HepG2 (cell line): ENCODE measurements at regions not wholly inside any gene's neighbourhood (a gene's known extent, or its start where the extent isn't known, plus 50 kb on each side); places are given as distances from the start of the nearest gene placed in this dataset.

Experiments used
- CREM ChIP-seq, 2 experiments: sonication (generic) in 1 of 2; formaldehyde crosslinking in 1 of 2; IDR thresholded peaks; 2 replicates each; pipeline versions ENCODE4 v1.4.0 to v1.6.1; 2016 to 2020; ENCODE audit warnings: antibody characterized with exemption in 1 of 2, mild to moderate bottlenecking in 1 of 2, missing genetic modification reagents in 1 of 2
- ETV6 ChIP-seq: sonication (generic); formaldehyde crosslinking; conservative IDR thresholded peaks from 2 replicates; pipeline ENCODE4 v1.4.0; 2020; ENCODE audit warnings: missing genetic modification reagents
- FOXA1 ChIP-seq, 2 experiments: fragments of 450-650 bp in 1 of 2; sonication (generic) in 1 of 2; formaldehyde crosslinking in 1 of 2; IDR thresholded peaks; 2 replicates each; pipeline versions ENCODE4 v1.4.0 to v1.6.1; 2016 to 2020; ENCODE audit warnings: missing genetic modification reagents in 1 of 2
- GATAD1 ChIP-seq: IDR thresholded peaks from 2 replicates; pipeline ENCODE4 v1.6.1; 2016; ENCODE audit warnings: missing genetic modification reagents, missing compliant biosample characterization
- HMG20B ChIP-seq: conservative IDR thresholded peaks from 2 replicates; pipeline ENCODE4 v1.6.1; 2016; ENCODE audit warnings: missing genetic modification reagents, missing compliant biosample characterization
- HNF4A ChIP-seq: sonication (generic); formaldehyde crosslinking; IDR thresholded peaks from 2 replicates; pipeline ENCODE4 v1.4.0; 2020; ENCODE audit warnings: missing genetic modification reagents
- HNRNPH1 ChIP-seq: fragments of 200-400 bp; formaldehyde crosslinking; optimal IDR thresholded peaks from 2 replicates; pipeline ENCODE3; 2017; ENCODE audit warnings: mild to moderate bottlenecking, low read depth, low read length
- MED1 ChIP-seq: sonication (generic); formaldehyde crosslinking; IDR thresholded peaks from 2 replicates; pipeline ENCODE4 v1.4.0; 2020; ENCODE audit warnings: missing genetic modification reagents
- MTA3 ChIP-seq: sonication (generic); formaldehyde crosslinking; IDR thresholded peaks from 2 replicates; pipeline ENCODE4 v1.4.0; 2020; ENCODE audit warnings: missing genetic modification reagents
- NFIC ChIP-seq: IDR thresholded peaks from 2 replicates; pipeline ENCODE4 v1.6.1; 2012; ENCODE audit warnings: mild to moderate bottlenecking, low read length, inconsistent platforms
- PHF5A ChIP-seq: IDR thresholded peaks from one replicate; pipeline ENCODE4 v1.6.1; 2018; ENCODE audit warnings: low read depth, missing genetic modification reagents; ENCODE audit not compliant: unreplicated experiment
- POGZ ChIP-seq: sonication (generic); formaldehyde crosslinking; IDR thresholded peaks from 2 replicates; pipeline ENCODE4 v1.4.0; 2020; ENCODE audit warnings: mild to moderate bottlenecking, missing genetic modification reagents
- PPARG ChIP-seq: conservative IDR thresholded peaks from 2 replicates; pipeline ENCODE4 v1.6.1; 2016; ENCODE audit warnings: missing biosample characterization, missing genetic modification reagents
- RFX1 ChIP-seq: fragments of 450-650 bp; IDR thresholded peaks from 2 replicates; pipeline ENCODE4 v1.6.1; 2017
- RXRB ChIP-seq: IDR thresholded peaks from 2 replicates; pipeline ENCODE4 v1.6.1; 2016; ENCODE audit warnings: borderline replicate concordance, missing genetic modification reagents, missing compliant biosample characterization
- SMARCC2 ChIP-seq: fragments of 450-650 bp; IDR thresholded peaks from 2 replicates; pipeline ENCODE4 v1.6.1; 2017; ENCODE audit warnings: antibody characterized with exemption, mild to moderate bottlenecking
- ZSCAN31 ChIP-seq: sonication (generic); formaldehyde crosslinking; IDR thresholded peaks from 2 replicates; pipeline ENCODE4 v1.5.0; 2020; ENCODE audit warnings: low read depth, mild to moderate bottlenecking, missing genetic modification reagents
- TF ChIP-seq, protein P1 (sequence below): sonication (generic); formaldehyde crosslinking; IDR thresholded peaks from 2 replicates; pipeline ENCODE4 v1.5.1; 2020; ENCODE audit warnings: missing genetic modification reagents, mild to moderate bottlenecking, borderline replicate concordance
- TF ChIP-seq, protein P2 (sequence below): IDR thresholded peaks from 2 replicates; pipeline ENCODE4 v1.6.1; 2016; ENCODE audit warnings: missing biosample characterization, missing genetic modification reagents, low read depth
- TF ChIP-seq, protein P3 (sequence below): IDR thresholded peaks from 2 replicates; pipeline ENCODE4 v1.6.1; 2016; ENCODE audit warnings: low read depth
- TF ChIP-seq, protein P4 (sequence below), 2 experiments: sonication (generic) in 1 of 2; formaldehyde crosslinking in 1 of 2; IDR thresholded peaks; 2 replicates each; pipeline versions ENCODE4 v1.5.1 to v1.6.1; 2011 to 2020; ENCODE audit warnings: borderline replicate concordance in 1 of 2, low read depth in 1 of 2, low read length in 1 of 2, mild to moderate bottlenecking in 1 of 2, missing genetic modification reagents in 1 of 2, moderate library complexity in 1 of 2

DNA sequence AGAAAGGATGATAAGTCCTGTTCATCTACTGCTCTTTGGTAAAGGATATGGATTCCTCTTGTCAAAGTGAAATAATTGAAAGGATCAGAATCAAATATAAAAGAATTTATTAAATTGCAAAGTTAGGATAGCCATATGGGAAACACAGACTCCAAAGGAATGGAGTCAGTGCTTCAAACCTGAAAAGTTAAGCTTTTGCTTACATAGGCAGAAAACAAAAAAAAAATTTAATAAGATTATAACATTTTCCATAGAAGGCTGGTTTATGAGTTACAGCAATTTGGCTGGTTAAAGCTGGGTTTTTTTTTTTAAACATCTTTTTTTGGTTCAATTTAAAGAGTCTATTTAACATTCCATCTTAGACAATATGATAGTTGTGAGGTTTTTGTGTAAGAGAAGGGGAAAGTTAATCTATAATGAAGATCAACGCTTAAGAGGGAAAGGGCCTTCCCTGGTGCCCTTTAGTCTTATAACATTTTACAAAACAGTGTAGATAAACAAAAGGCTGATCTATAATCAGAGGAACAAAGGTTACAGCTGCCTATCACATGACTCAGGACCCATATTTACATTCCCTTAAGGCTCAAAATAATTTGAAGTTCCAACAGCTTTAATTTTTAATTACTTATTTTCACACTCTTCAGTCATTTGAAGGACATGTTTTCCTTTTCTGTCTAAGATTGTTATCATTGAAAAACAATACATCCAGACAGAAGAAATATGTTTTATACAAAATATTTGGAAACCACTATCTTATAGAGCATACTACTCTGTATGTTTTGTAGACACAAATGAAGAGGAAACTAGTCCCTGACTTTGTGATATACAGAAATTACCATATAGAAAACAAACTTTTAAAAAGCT lies 234.3 kb upstream of the MBL2 start (continued):
- TF ChIP-seq FOXA1 (IDR thresholded peaks at IDR 0.05) (peak; percentile 45; the same call in 1 of the 2 replicates), FOXA1 (CRISPR knock-in tag; IDR thresholded peaks at IDR 0.05) (peak; percentile 84), ZSCAN31 (CRISPR knock-in tag) (no peak), CREM (IDR thresholded peaks at IDR 0.05) (peak; percentile 83), CREM (CRISPR knock-in tag; IDR thresholded peaks at IDR 0.05) (no peak), HMG20B (CRISPR knock-in tag) (0 out of 2 replicates have a peak, but pooled peaks have one; percentile 23), NFIC (peak; percentile 95), MED1 (CRISPR knock-in tag) (peak; percentile 74), ETV6 (no peak), RFX1 (no peak), HNF4A (peak; percentile 93), POGZ (CRISPR knock-in tag) (peak; percentile 65), SMARCC2 (0 out of 2 replicates have a peak, but pooled peaks have one; percentile 66), PPARG (CRISPR knock-in tag) (peak; percentile 97), HNRNPH1 (no peak), MTA3 (CRISPR knock-in tag) (no peak), PHF5A (peak; percentile 51), RXRB (peak; percentile 84), GATAD1 (CRISPR knock-in tag) (0 out of 2 replicates have a peak, but pooled peaks have one; percentile 41)
- TF ChIP-seq, protein P1, sequence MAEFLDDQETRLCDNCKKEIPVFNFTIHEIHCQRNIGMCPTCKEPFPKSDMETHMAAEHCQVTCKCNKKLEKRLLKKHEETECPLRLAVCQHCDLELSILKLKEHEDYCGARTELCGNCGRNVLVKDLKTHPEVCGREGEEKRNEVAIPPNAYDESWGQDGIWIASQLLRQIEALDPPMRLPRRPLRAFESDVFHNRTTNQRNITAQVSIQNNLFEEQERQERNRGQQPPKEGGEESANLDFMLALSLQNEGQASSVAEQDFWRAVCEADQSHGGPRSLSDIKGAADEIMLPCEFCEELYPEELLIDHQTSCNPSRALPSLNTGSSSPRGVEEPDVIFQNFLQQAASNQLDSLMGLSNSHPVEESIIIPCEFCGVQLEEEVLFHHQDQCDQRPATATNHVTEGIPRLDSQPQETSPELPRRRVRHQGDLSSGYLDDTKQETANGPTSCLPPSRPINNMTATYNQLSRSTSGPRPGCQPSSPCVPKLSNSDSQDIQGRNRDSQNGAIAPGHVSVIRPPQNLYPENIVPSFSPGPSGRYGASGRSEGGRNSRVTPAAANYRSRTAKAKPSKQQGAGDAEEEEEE (CRISPR knock-in tag) = no peak
- TF ChIP-seq, protein P2, sequence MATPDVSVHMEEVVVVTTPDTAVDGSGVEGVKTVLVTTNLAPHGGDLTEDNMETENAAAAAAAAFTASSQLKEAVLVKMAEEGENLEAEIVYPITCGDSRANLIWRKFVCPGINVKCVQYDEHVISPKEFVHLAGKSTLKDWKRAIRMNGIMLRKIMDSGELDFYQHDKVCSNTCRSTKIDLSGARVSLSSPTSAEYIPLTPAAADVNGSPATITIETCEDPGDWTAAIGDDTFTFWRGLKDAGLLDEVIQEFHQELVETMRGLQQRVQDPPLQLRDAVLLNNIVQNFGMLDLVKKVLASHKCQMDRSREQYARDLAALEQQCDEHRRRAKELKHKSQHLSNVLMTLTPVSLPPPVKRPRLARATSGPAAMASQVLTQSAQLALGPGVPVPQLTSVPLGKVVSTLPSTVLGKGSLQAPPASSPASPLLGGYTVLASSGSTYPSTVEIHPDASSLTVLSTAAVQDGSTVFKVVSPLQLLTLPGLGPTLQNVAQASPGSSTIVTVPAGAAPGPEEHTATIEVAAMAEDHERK (CRISPR knock-in tag) = no peak
- TF ChIP-seq, protein P3, sequence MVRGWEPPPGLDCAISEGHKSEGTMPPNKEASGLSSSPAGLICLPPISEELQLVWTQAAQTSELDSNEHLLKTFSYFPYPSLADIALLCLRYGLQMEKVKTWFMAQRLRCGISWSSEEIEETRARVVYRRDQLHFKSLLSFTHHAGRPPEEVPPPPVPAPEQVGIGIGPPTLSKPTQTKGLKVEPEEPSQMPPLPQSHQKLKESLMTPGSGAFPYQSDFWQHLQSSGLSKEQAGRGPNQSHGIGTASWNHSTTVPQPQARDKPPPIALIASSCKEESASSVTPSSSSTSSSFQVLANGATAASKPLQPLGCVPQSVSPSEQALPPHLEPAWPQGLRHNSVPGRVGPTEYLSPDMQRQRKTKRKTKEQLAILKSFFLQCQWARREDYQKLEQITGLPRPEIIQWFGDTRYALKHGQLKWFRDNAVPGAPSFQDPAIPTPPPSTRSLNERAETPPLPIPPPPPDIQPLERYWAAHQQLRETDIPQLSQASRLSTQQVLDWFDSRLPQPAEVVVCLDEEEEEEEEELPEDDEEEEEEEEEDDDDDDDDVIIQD (CRISPR knock-in tag) = peak; percentile 84
- TF ChIP-seq, protein P4, sequence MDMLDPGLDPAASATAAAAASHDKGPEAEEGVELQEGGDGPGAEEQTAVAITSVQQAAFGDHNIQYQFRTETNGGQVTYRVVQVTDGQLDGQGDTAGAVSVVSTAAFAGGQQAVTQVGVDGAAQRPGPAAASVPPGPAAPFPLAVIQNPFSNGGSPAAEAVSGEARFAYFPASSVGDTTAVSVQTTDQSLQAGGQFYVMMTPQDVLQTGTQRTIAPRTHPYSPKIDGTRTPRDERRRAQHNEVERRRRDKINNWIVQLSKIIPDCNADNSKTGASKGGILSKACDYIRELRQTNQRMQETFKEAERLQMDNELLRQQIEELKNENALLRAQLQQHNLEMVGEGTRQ (IDR thresholded peaks at IDR 0.05; ENCODE audit: low read depth, low read length) = peak; percentile 30; the same call in 1 of the 2 replicates
- TF ChIP-seq, protein P4 (CRISPR knock-in tag; IDR thresholded peaks at IDR 0.05; ENCODE audit: borderline replicate concordance) = peak; percentile 73; the same call in 1 of the 2 replicates
